ENCODE measurements at regions not wholly inside any gene's neighbourhood (a gene's known extent, or its start where the extent isn't known, plus 50 kb on each side); places are given as distances from the start of the nearest gene placed in this dataset.

DNA sequence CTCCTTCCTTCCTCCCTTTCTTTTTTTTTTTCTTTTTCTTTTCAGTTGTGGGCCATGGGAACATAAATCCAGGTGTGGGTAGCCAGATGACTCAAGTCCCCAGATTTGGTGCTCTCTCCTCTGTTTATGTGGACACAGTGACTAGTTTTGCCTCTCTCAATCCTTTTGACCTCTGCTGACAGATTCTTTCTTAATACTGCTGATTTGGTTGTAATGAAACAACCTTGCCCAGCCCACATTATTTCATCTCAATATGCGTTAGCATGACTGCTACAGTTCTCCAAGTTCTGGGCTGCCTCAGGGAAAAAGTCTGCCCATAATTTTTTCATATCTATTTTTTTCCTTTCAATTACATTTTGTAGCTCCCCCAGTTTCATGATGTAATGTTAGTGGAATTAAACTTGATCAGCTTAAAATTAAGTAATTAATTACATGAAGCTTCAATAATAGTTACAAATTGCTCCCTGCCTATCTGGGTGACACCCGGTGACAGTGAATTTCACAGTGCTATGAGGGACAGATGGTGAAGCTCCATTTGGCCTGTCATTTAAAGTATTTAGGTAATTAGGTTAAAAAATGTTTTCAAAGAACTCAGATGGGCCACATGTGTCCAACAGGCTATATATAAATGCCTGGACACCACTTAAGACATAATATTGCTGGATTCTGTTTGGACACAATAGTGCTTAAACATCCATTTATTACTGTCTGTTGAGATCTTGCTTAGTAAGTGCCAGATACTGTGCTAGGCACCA is 118.8 kb upstream of the FRY start:
- DNase-seq (ENCODE audit: low read depth), result no peak
- TF ChIP-seq, protein P1, sequence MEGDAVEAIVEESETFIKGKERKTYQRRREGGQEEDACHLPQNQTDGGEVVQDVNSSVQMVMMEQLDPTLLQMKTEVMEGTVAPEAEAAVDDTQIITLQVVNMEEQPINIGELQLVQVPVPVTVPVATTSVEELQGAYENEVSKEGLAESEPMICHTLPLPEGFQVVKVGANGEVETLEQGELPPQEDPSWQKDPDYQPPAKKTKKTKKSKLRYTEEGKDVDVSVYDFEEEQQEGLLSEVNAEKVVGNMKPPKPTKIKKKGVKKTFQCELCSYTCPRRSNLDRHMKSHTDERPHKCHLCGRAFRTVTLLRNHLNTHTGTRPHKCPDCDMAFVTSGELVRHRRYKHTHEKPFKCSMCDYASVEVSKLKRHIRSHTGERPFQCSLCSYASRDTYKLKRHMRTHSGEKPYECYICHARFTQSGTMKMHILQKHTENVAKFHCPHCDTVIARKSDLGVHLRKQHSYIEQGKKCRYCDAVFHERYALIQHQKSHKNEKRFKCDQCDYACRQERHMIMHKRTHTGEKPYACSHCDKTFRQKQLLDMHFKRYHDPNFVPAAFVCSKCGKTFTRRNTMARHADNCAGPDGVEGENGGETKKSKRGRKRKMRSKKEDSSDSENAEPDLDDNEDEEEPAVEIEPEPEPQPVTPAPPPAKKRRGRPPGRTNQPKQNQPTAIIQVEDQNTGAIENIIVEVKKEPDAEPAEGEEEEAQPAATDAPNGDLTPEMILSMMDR (IDR thresholded peaks at IDR 0.05; ENCODE audit: low read depth, low read length, missing control alignments), result no peak
- no peak overlapping the region for H3K4me3 ChIP-seq (ENCODE audit: low read depth, low read length)

DNA sequence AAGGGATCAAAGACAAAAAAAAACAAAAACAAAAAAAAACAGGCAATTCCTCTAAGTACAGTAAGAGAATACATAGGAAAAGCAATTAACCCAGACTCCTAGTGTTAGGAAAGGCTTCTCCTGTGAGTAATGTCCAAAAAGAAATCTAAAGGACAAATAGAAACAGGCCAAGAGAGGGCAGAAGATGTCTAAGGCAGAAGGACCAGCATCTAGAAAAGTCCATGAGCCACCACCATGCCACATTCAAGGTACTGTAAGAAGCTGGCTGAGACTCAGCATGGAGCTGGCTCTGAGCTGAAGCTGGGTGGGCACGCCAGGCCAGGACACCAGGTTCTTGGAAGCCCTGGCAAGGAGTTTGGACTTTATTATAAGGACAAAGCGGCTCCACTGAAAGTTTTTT is 118.1 kb upstream of the FRY start:
- no peak for DNase-seq (ENCODE audit: low read depth)
- TF ChIP-seq, protein P1 (IDR thresholded peaks at IDR 0.05; ENCODE audit: low read depth, low read length, missing control alignments), result no peak
- H3K4me3 ChIP-seq (ENCODE audit: low read depth, low read length), result no peak overlapping the region

DNA sequence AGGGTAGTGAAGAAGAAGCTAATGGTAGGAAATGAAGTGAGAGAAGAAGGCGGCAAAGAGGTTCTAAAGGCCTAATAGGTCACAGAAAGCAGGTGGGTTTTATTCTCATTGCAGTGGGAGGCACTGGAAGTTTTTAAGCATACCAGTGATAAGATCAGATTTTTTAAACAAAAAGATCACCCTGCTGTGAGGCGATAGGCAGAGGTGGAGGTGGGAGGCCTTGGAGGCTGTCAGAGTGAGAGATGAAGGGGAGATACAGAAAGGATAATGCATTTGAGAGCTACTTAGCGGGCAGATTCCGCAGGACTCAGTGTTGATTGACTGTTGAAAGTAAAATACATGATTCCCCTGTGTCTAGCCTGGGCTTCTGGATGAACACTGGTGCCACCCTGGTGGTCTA is 116.7 kb upstream of the FRY start:
- TF ChIP-seq, protein P1 (IDR thresholded peaks at IDR 0.05; ENCODE audit: low read depth, low read length, missing control alignments), result no peak
- DNase-seq (ENCODE audit: low read depth), result no peak
- no peak overlapping the region for H3K4me3 ChIP-seq (ENCODE audit: low read depth, low read length)

DNA sequence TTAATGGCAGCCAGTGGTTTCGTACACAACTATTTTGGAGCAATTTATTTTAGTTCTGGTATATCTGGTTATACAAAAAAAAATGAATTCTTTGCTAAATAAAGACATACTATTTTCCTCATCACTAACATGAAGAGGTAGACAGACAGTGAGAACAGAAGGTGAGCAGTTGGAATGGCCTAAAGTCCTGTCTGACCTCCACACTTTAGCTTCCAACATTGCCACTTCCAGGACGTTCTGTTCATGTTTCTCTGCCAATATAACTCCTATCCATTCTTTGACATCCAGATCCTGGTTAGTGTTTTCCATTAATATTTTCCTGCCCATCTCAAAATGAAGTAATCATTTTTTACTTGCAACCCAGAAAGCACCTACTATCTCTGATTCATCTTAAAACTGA is 112.9 kb upstream of the FRY start:
- DNase-seq (ENCODE audit: low read depth), result no peak
- no peak overlapping the region for H3K4me3 ChIP-seq (ENCODE audit: low read depth, low read length)
- TF ChIP-seq, protein P1 (IDR thresholded peaks at IDR 0.05; ENCODE audit: low read depth, low read length, missing control alignments), result no peak

DNA sequence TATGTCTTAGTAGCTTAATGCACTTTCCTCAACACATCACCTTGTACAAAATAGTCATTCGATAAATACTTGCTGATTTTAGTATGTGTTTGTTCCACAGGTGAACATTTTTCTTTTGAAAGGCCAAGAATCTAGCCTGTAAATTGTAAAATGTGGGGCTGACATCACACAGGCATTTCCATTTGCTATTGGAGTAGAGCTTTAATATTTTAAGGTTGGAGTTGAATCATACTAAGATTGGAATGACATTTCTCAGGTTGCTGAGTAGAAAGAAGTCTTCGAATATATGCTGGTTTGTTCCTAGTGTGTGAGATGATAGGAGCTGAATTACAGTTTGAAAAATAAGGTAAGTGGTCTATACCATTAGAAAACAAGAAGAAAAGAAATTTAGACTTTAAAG is 112.3 kb upstream of the FRY start:
- TF ChIP-seq, protein P1 (IDR thresholded peaks at IDR 0.05; ENCODE audit: low read depth, low read length, missing control alignments), result no peak
- no peak for DNase-seq (ENCODE audit: low read depth)
- H3K4me3 ChIP-seq (ENCODE audit: low read depth, low read length), result no peak overlapping the region

DNA sequence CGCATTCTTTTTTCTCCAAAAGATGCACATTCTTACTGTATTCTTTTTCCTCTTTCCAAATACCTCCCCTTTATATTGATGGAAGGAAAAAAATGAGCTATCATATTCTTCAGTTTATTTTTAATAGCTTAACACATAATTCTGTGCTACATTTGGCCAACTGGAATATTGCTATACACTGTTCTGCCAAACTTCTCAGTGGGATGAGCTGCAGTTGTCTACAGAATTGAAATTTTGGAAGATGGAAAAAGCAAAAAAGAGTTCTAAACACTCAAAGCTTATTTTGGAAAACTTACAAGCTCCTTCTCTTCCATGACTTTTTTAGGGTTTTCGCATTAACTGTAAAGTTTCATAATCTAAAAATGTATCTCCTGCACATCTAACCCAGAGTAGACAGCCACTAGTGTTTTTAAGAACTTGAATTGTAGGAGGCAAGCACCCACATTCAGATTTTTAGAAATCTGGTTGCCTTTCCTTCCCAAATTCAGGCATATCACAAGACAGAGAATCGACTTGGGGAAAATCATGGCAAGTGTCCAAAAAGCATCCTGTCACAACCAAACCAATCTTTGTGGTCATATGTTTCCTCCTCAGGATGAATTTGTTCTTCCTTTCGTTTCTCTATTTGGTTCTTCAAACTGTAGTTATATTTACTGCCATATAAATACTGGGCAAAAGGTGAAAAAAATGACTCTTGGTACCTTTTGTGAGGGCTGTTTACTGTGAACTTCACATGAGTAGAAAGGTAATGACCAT is 111.4 kb upstream of the FRY start:
- H3K4me3 ChIP-seq (ENCODE audit: low read depth, low read length), result no peak overlapping the region
- TF ChIP-seq, protein P1 (IDR thresholded peaks at IDR 0.05; ENCODE audit: low read depth, low read length, missing control alignments), result no peak
- no peak for DNase-seq (ENCODE audit: low read depth)
